Upper lobe of left lung (tissue), 6 donors: ENCODE measurements at regions not wholly inside any gene's neighbourhood (a gene's known extent, or its start where the extent isn't known, plus 50 kb on each side); places are given as distances from the start of the nearest gene placed in this dataset.
A peak's percentile ranks its signal among the peaks of the same experiment; 100 is the strongest.

Experiments
- ATAC-seq, 2 donors: fragments of 200-7000 bp; cut with Tn5 transposase; one replicate each; pipeline ENCODE4 v1.9.1; 2022; ENCODE audit warnings: mild to moderate bottlenecking in 2 of 2, moderate library complexity in 2 of 2; ENCODE audit not compliant: low FRiP score in 2 of 2
- DNase-seq, 2 donors: peaks; one replicate each; pipeline ENCODE4 v3.0.0-alpha.2; 2019 to 2020
- H3K27ac ChIP-seq, 4 donors: fragments of 200-600 bp; sonication (generic); one replicate each; pipeline ENCODE4 v1.5.1; 2016 to 2019
- H3K27me3 ChIP-seq, 4 donors: fragments of 200-600 bp; sonication (generic); one replicate each; pipeline ENCODE4 v1.5.1; 2017 to 2019
- H3K36me3 ChIP-seq, 4 donors: fragments of 200-600 bp; sonication (generic); one replicate each; pipeline ENCODE4 v1.5.1; 2016 to 2019
- H3K4me1 ChIP-seq, 4 donors: fragments of 200-600 bp; sonication (generic); one replicate each; pipeline ENCODE4 v1.5.1; 2018 to 2019
- H3K4me3 ChIP-seq, 4 donors: fragments of 200-600 bp; sonication (generic); one replicate each; pipeline ENCODE4 v1.5.1; 2017 to 2019; ENCODE audit warnings: mild to moderate bottlenecking in 2 of 4, moderate library complexity in 1 of 4
- H3K9me3 ChIP-seq, 4 donors: fragments of 200-600 bp; sonication (generic); one replicate each; pipeline ENCODE4 v1.5.1; 2018 to 2019
- EP300 ChIP-seq, 4 donors: sonication (generic); formaldehyde crosslinking; IDR thresholded peaks; one replicate each; pipeline ENCODE4 v1.5.1; 2017; ENCODE audit warnings: antibody characterized with exemption in 4 of 4, control low read depth in 2 of 4
- POLR2A ChIP-seq, 4 donors: fragments of 450-650 bp; IDR thresholded peaks; one replicate each; pipeline ENCODE4 v1.5.1; 2016 to 2017; ENCODE audit warnings: antibody characterized with exemption in 4 of 4, mild to moderate bottlenecking in 2 of 4
- POLR2AphosphoS5 ChIP-seq, 2 donors: sonication (generic); formaldehyde crosslinking; IDR thresholded peaks; one replicate each; pipeline ENCODE4 v1.5.1; 2017; ENCODE audit warnings: antibody characterized with exemption in 2 of 2
- WGBS, 2 donors: methylation state at CpG; one replicate each; pipeline ENCODE4 v1.1.5; 2017 to 2018; 5-methylcytosine and 5-hydroxymethylcytosine counted together
- TF ChIP-seq, protein P1 (sequence below), 6 experiments: fragments of 450-650 bp in 4 of 6; fragments of 200-600 bp in 2 of 6; sonication (generic) in 2 of 6; IDR thresholded peaks; one replicate each; pipeline ENCODE4 v1.5.1; 2016 to 2019; ENCODE audit warnings: antibody characterized with exemption in 6 of 6
- donor health status: DM: no; HTN: no; CAD: no; lungs with moderate emphysema.
- donor health status: DM: no; HTN: yes; CAD: no; lungs with severe emphysema.

DNA sequence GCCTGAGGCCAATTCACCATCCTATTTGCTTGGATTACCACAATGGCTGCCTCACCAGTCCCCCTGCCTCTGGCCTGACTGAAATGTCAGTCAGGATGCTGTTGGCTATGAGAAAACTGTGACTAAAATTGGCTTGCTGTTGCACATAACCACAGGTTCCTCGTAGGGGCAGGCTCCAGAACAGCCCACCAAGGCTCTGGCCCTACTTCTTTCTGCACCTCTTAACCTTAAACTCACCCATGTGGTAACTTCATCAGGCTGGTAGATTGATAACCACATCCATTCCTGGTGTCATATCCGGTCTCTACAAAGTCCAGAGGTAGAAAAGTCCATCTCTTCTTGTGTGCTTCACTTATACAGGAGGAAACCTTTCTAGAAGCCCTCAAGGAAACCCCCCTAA is 172.4 kb upstream of the PLXNC1 start:
- Histone ChIP-seq H3K4me3 (no peak overlapping the region), H3K9me3 (no peaks in the 10 kb centered on the region), H3K36me3 (no peaks in the 10 kb centered on the region), H3K4me1 (peaks cover 0 to 6% (median 0%) of the 10 kb centered on the region in 4 donors), H3K27ac (no peak overlapping the region), H3K27me3 (no peaks in the 10 kb centered on the region)
- no peak for ATAC-seq
- no peak for DNase-seq
- 14 to 28% methylated on average over 2 of the region's 2 CpGs for WGBS, 2 donors
- TF ChIP-seq POLR2AphosphoS5 (IDR thresholded peaks at IDR 0.05) (no peak), POLR2A (IDR thresholded peaks at IDR 0.05) (no peak), EP300 (IDR thresholded peaks at IDR 0.05) (no peak)
- TF ChIP-seq, protein P1, sequence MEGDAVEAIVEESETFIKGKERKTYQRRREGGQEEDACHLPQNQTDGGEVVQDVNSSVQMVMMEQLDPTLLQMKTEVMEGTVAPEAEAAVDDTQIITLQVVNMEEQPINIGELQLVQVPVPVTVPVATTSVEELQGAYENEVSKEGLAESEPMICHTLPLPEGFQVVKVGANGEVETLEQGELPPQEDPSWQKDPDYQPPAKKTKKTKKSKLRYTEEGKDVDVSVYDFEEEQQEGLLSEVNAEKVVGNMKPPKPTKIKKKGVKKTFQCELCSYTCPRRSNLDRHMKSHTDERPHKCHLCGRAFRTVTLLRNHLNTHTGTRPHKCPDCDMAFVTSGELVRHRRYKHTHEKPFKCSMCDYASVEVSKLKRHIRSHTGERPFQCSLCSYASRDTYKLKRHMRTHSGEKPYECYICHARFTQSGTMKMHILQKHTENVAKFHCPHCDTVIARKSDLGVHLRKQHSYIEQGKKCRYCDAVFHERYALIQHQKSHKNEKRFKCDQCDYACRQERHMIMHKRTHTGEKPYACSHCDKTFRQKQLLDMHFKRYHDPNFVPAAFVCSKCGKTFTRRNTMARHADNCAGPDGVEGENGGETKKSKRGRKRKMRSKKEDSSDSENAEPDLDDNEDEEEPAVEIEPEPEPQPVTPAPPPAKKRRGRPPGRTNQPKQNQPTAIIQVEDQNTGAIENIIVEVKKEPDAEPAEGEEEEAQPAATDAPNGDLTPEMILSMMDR (IDR thresholded peaks at IDR 0.05): no peak

DNA sequence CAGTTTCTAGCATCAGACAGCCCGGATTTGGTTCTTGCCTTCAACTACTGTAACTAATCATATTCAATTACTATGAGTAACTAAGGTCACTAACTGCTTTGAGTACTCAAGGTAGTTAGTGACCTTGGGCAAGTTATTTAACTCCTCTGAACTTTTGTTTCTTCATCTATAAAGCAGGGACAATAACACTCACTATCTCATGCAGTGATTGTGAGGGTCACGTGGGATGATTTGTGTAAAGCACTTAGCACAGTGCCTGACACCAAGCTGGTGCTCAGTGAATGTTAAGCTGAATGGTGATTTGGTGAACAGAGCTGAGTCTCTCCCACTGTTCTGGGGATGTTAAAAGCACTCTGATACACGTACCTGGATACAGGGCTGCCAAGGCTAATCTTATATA is 171.3 kb upstream of the PLXNC1 start:
- no peak for ATAC-seq
- no peaks in the 10 kb centered on the region for H3K9me3 ChIP-seq
- TF ChIP-seq EP300 (IDR thresholded peaks at IDR 0.05) (no peak), POLR2AphosphoS5 (IDR thresholded peaks at IDR 0.05) (no peak), POLR2A (IDR thresholded peaks at IDR 0.05) (no peak)
- TF ChIP-seq, protein P1 (IDR thresholded peaks at IDR 0.05): no peak
- no peak overlapping the region for H3K4me3 ChIP-seq
- H3K4me1 ChIP-seq: peaks cover 0 to 6% (median 0%) of the 10 kb centered on the region in 4 donors
- H3K27me3 ChIP-seq: no peaks in the 10 kb centered on the region
- no peak for DNase-seq
- 91 to 94% methylated on average over 3 of the region's 3 CpGs for WGBS, 2 donors
- H3K36me3 ChIP-seq: no peaks in the 10 kb centered on the region
- H3K27ac ChIP-seq: no peak overlapping the region

DNA sequence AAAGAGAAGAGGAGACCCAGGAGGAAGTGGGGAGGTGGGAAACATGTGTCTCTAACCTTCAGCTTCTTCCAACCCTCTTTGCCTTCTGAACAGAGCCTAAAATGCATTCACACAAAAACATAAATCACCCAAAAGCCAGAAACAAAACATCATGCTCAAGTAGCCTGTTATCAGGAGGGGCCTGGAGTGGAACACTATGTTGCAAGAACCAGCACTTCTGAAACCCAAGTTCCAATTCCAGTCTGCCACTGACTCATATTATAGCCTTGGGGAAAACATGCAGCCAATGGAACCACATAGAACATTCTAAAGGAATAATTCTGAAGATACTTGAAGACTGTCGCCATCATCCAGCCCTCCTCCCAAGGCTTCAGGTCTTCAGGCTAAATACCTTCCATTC is 169.8 kb upstream of the PLXNC1 start:
- ATAC-seq (peak; percentile 79 to 94), DNase-seq (peak in 1 of 2 donors; percentile 63)
- peak overlapping the region in 2 of 4 donors; percentile 40 to 57 for H3K27ac ChIP-seq
- H3K4me3 ChIP-seq: no peak overlapping the region
- TF ChIP-seq EP300 (IDR thresholded peaks at IDR 0.05) (peak in 3 of 4 donors; percentile 7 to 94 (median 17)), POLR2A (IDR thresholded peaks at IDR 0.05) (no peak), POLR2AphosphoS5 (IDR thresholded peaks at IDR 0.05) (peak; percentile 48 to 58)
- TF ChIP-seq, protein P1 (IDR thresholded peaks at IDR 0.05): no peak
- no peaks in the 10 kb centered on the region for H3K9me3 ChIP-seq
- H3K4me1 ChIP-seq: peaks cover 0 to 6% (median 0%) of the 10 kb centered on the region in 4 donors
- 70% methylated on average over 1 of the region's 1 CpG for WGBS, 2 donors
- no peaks in the 10 kb centered on the region for H3K36me3 ChIP-seq
- no peaks in the 10 kb centered on the region for H3K27me3 ChIP-seq

DNA sequence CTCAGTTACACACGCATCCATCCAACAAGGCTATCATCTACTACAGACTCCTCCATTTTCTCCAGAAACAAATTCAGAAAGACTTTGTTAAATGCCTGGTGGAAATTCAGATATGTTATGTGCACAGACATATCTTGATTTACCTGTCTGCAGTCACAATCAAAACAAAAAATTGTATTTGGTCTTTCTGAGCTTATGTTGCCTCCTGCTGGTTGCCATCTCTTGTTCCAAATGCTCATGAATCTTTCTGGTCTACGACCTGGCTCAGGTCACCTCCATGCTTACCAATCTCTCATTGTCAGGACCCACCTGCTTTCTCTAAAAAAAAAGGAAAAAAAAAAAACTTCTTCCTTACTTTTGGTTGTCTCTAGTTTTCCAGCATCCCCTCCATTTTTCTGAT is 169.2 kb upstream of the PLXNC1 start:
- WGBS, 2 donors: 66 to 72% methylated on average over 2 of the region's 2 CpGs
- Histone ChIP-seq H3K4me3 (no peak overlapping the region), H3K27me3 (no peaks in the 10 kb centered on the region), H3K4me1 (peaks cover 0 to 6% (median 0%) of the 10 kb centered on the region in 4 donors), H3K9me3 (no peaks in the 10 kb centered on the region), H3K27ac (peak overlapping the region in 2 of 4 donors; percentile 9 to 57), H3K36me3 (no peaks in the 10 kb centered on the region)
- DNase-seq (no peak), ATAC-seq (no peak)
- TF ChIP-seq, protein P1 (IDR thresholded peaks at IDR 0.05): peak in 4 of 6 experiments; percentile 21 to 58 (median 39)
- no peak for TF ChIP-seq EP300 (IDR thresholded peaks at IDR 0.05)

DNA sequence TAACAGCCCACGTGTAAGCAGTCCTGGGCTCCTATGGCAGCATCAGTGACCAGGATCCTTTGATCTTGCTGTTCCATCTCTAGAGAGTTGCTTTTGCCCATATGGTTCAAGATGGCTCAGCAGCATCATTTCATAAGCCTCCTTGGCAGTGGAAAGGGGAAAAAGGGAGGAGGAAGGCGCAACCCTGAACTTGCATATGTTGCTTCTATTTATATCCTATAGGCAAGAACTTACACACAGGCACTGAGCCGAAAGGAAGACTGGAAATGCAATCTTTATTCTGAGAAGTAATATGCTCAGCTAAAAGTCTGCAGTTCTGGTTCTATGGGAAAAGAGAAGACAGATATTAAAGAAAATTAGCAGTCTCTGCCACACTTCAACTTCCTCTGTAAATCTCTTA is 167.7 kb upstream of the PLXNC1 start:
- H3K9me3 ChIP-seq: no peaks in the 10 kb centered on the region
- WGBS, 2 donors: 81 to 87% methylated on average over 3 of the region's 3 CpGs
- H3K4me3 ChIP-seq: no peak overlapping the region
- H3K4me1 ChIP-seq: peaks cover 0 to 6% (median 0%) of the 10 kb centered on the region in 4 donors
- H3K27me3 ChIP-seq: no peaks in the 10 kb centered on the region
- no peak for TF ChIP-seq POLR2A (IDR thresholded peaks at IDR 0.05)
- ATAC-seq (no peak), DNase-seq (no peak)
- H3K27ac ChIP-seq: no peak overlapping the region
- no peaks in the 10 kb centered on the region for H3K36me3 ChIP-seq
